ENCODE measurements at regions not wholly inside any gene's neighbourhood (a gene's known extent, or its start where the extent isn't known, plus 50 kb on each side); places are given as distances from the start of the nearest gene placed in this dataset.

GRCh38 chr12:124433879-124434278, 133.5 kb downstream of the NCOR2 start:
- Histone ChIP-seq H3K4me2 (ENCODE audit: low read length) (no peak overlapping the region), H3K36me3 (ENCODE audit: insufficient read depth, low read length) (peaks cover 4% of the 10 kb centered on the region; the same call in 1 of the 2 replicates), H3K9me2 (ENCODE audit: low read depth, low read length) (no peaks in the 10 kb centered on the region), H3K27ac (ENCODE audit: low read depth, low read length, poor library complexity, severe bottlenecking) (no peak overlapping the region), H3K27me3 (ENCODE audit: insufficient read depth, low read length) (no peaks in the 10 kb centered on the region), H3K9me3 (ENCODE audit: low read length) (no peaks in the 10 kb centered on the region), H3K9ac (ENCODE audit: low read length) (no peak overlapping the region), H3K4me1 (ENCODE audit: insufficient read depth, low read length, severe bottlenecking) (no peaks in the 10 kb centered on the region), H3F3A (ENCODE audit: insufficient read depth, low read length) (no peaks in the 10 kb centered on the region), H2AFZ (ENCODE audit: low read length) (no peak overlapping the region), H3K4me3 (ENCODE audit: low read depth, low read length, poor library complexity, severe bottlenecking) (no peak overlapping the region), H4K20me1 (ENCODE audit: insufficient read depth, low read length) (no peaks in the 10 kb centered on the region), H3K79me2 (ENCODE audit: insufficient read depth, low read length) (no peaks in the 10 kb centered on the region)
- TF ChIP-seq CTCF (IDR thresholded peaks at IDR 0.05; ENCODE audit: low read length) (no peak), EZH2 (IDR thresholded peaks at IDR 0.05; ENCODE audit: borderline replicate concordance, low read length) (no peak)

GRCh38 chr12:124433147-124433874, 134.1 kb downstream of the NCOR2 start:
- no peak overlapping the region for H2AFZ ChIP-seq (ENCODE audit: low read length)
- H3K27ac ChIP-seq (ENCODE audit: low read depth, low read length, poor library complexity, severe bottlenecking), result no peak overlapping the region
- TF ChIP-seq EZH2 (IDR thresholded peaks at IDR 0.05; ENCODE audit: borderline replicate concordance, low read length) (no peak), CTCF (IDR thresholded peaks at IDR 0.05; ENCODE audit: low read length) (no peak)
- no peaks in the 10 kb centered on the region for H3K4me1 ChIP-seq (ENCODE audit: insufficient read depth, low read length, severe bottlenecking)
- H3K4me2 ChIP-seq (ENCODE audit: low read length), result no peak overlapping the region
- no peak overlapping the region for H3K9ac ChIP-seq (ENCODE audit: low read length)
- H3K4me3 ChIP-seq (ENCODE audit: low read depth, low read length, poor library complexity, severe bottlenecking), result no peak overlapping the region
- H3K9me3 ChIP-seq (ENCODE audit: low read length), result no peaks in the 10 kb centered on the region
- no peaks in the 10 kb centered on the region for H4K20me1 ChIP-seq (ENCODE audit: insufficient read depth, low read length)
- H3K9me2 ChIP-seq (ENCODE audit: low read depth, low read length), result no peaks in the 10 kb centered on the region
- peaks cover 4% of the 10 kb centered on the region; the same call in 1 of the 2 replicates for H3K36me3 ChIP-seq (ENCODE audit: insufficient read depth, low read length)
- H3F3A ChIP-seq (ENCODE audit: insufficient read depth, low read length), result no peaks in the 10 kb centered on the region
- H3K27me3 ChIP-seq (ENCODE audit: insufficient read depth, low read length), result no peaks in the 10 kb centered on the region
- H3K79me2 ChIP-seq (ENCODE audit: insufficient read depth, low read length), result no peaks in the 10 kb centered on the region

GRCh38 chr12:124432376-124432775, 135.0 kb downstream of the NCOR2 start:
- Histone ChIP-seq H3K9me3 (ENCODE audit: low read length) (no peaks in the 10 kb centered on the region), H2AFZ (ENCODE audit: low read length) (no peak overlapping the region), H3K4me2 (ENCODE audit: low read length) (no peak overlapping the region), H3K27me3 (ENCODE audit: insufficient read depth, low read length) (no peaks in the 10 kb centered on the region), H3K79me2 (ENCODE audit: insufficient read depth, low read length) (no peaks in the 10 kb centered on the region), H3K36me3 (ENCODE audit: insufficient read depth, low read length) (peaks cover 4% of the 10 kb centered on the region; the same call in 1 of the 2 replicates), H3K9ac (ENCODE audit: low read length) (no peak overlapping the region), H3K4me3 (ENCODE audit: low read depth, low read length, poor library complexity, severe bottlenecking) (no peak overlapping the region), H3K9me2 (ENCODE audit: low read depth, low read length) (no peaks in the 10 kb centered on the region), H3F3A (ENCODE audit: insufficient read depth, low read length) (no peaks in the 10 kb centered on the region), H3K27ac (ENCODE audit: low read depth, low read length, poor library complexity, severe bottlenecking) (no peak overlapping the region), H3K4me1 (ENCODE audit: insufficient read depth, low read length, severe bottlenecking) (no peaks in the 10 kb centered on the region), H4K20me1 (ENCODE audit: insufficient read depth, low read length) (no peaks in the 10 kb centered on the region)
- TF ChIP-seq CTCF (IDR thresholded peaks at IDR 0.05; ENCODE audit: low read length) (no peak), EZH2 (IDR thresholded peaks at IDR 0.05; ENCODE audit: borderline replicate concordance, low read length) (no peak)
